ENCODE measurements at regions not wholly inside any gene's neighbourhood (a gene's known extent, or its start where the extent isn't known, plus 50 kb on each side); places are given as distances from the start of the nearest gene placed in this dataset.

DNA sequence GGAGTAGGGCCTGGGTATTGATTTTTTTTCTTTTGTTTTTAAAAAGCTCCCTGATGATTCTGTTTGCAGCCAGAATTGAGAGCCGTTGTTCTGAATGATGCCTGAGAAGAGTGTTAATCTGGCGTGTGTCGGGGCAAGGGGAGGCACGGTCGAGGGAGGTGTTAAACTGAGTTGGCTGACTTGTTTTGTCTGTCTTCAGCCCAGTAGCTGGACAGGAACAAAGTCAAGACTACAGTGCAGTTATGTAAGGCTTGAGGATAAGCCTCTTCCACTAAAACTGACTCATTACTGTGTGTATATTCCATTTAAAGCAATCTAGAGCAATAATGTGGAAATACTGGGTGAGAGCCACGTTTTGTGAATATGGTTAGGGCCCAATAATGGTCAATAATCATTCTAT, 119.0 kb upstream of the DLG1 start:
- TF ChIP-seq ZMYM3 (CRISPR knock-in tag; IDR thresholded peaks at IDR 0.05) (no peak), ELF1 (CRISPR knock-in tag; IDR thresholded peaks at IDR 0.05) (no peak), ARNT (IDR thresholded peaks at IDR 0.05) (no peak), SP1 (IDR thresholded peaks at IDR 0.05) (no peak), SP1 (CRISPR knock-in tag; IDR thresholded peaks at IDR 0.05) (no peak), XRCC5 (optimal IDR thresholded peaks at IDR 0.05; ENCODE audit: low read length) (no peak), ZBTB4 (CRISPR knock-in tag; IDR thresholded peaks at IDR 0.05; ENCODE audit: borderline replicate concordance) (no peak), ZNF121 (CRISPR knock-in tag; IDR thresholded peaks at IDR 0.05) (no peak), CEBPB (IDR thresholded peaks at IDR 0.05; ENCODE audit: borderline replicate concordance, low read depth, low read length) (no peak), ARHGAP35 (CRISPR knock-in tag; IDR thresholded peaks at IDR 0.05; ENCODE audit: borderline replicate concordance) (no peak), MAZ (IDR thresholded peaks at IDR 0.05; ENCODE audit: borderline replicate concordance, low read depth, low read length) (no peak), MAZ (CRISPR knock-in tag; IDR thresholded peaks at IDR 0.05; ENCODE audit: low read depth) (no peak)
- TF ChIP-seq, protein P1, sequence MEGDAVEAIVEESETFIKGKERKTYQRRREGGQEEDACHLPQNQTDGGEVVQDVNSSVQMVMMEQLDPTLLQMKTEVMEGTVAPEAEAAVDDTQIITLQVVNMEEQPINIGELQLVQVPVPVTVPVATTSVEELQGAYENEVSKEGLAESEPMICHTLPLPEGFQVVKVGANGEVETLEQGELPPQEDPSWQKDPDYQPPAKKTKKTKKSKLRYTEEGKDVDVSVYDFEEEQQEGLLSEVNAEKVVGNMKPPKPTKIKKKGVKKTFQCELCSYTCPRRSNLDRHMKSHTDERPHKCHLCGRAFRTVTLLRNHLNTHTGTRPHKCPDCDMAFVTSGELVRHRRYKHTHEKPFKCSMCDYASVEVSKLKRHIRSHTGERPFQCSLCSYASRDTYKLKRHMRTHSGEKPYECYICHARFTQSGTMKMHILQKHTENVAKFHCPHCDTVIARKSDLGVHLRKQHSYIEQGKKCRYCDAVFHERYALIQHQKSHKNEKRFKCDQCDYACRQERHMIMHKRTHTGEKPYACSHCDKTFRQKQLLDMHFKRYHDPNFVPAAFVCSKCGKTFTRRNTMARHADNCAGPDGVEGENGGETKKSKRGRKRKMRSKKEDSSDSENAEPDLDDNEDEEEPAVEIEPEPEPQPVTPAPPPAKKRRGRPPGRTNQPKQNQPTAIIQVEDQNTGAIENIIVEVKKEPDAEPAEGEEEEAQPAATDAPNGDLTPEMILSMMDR (CRISPR knock-in tag; IDR thresholded peaks at IDR 0.05), result no peak

Data from HepG2 (cell line).